Lower leg skin (tissue), 3 donors: ENCODE measurements at regions not wholly inside any gene's neighbourhood (a gene's known extent, or its start where the extent isn't known, plus 50 kb on each side); places are given as distances from the start of the nearest gene placed in this dataset.

Experiments
- POLR2A ChIP-seq, 2 donors: fragments of 450-650 bp; IDR thresholded peaks; one replicate each; pipeline ENCODE4 v1.6.1; 2016 to 2017; ENCODE audit warnings: antibody characterized with exemption in 2 of 2, mild to moderate bottlenecking in 1 of 2, moderate library complexity in 1 of 2
- TF ChIP-seq, protein P1 (sequence below), 3 donors: fragments of 450-650 bp; IDR thresholded peaks; one replicate each; pipeline ENCODE4 v1.5.1; 2016; ENCODE audit warnings: antibody characterized with exemption in 3 of 3, mild to moderate bottlenecking in 3 of 3, moderate library complexity in 2 of 3

GRCh38 chr2:219714681-219715400 lies 87.4 kb downstream of the SLC4A3 start:
- TF ChIP-seq, protein P1, sequence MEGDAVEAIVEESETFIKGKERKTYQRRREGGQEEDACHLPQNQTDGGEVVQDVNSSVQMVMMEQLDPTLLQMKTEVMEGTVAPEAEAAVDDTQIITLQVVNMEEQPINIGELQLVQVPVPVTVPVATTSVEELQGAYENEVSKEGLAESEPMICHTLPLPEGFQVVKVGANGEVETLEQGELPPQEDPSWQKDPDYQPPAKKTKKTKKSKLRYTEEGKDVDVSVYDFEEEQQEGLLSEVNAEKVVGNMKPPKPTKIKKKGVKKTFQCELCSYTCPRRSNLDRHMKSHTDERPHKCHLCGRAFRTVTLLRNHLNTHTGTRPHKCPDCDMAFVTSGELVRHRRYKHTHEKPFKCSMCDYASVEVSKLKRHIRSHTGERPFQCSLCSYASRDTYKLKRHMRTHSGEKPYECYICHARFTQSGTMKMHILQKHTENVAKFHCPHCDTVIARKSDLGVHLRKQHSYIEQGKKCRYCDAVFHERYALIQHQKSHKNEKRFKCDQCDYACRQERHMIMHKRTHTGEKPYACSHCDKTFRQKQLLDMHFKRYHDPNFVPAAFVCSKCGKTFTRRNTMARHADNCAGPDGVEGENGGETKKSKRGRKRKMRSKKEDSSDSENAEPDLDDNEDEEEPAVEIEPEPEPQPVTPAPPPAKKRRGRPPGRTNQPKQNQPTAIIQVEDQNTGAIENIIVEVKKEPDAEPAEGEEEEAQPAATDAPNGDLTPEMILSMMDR (IDR thresholded peaks at IDR 0.05): no peak
- no peak for TF ChIP-seq POLR2A (IDR thresholded peaks at IDR 0.05)
